Lung (tissue), 11 donors: ENCODE measurements at regions not wholly inside any gene's neighbourhood (a gene's known extent, or its start where the extent isn't known, plus 50 kb on each side); places are given as distances from the start of the nearest gene placed in this dataset.

Source experiments
- ATAC-seq: fragments of 200-7000 bp; cut with Tn5 transposase; one replicate; pipeline ENCODE4 v1.9.1; 2020; ENCODE audit warnings: moderate number of reproducible peaks; ENCODE audit not compliant: insufficient read depth, low FRiP score
- DNase-seq, 3 donors: peaks; one replicate each; pipeline ENCODE4 v3.0.0-alpha.2; 2013 to 2017
- H3K27ac ChIP-seq, 2 donors: one replicate each; pipeline ENCODE4 v1.5.1; 2013; ENCODE audit warnings: mild to moderate bottlenecking in 2 of 2, moderate library complexity in 2 of 2, control low read depth in 1 of 2, inconsistent platforms in 1 of 2, low read depth in 1 of 2, low read length in 1 of 2
- H3K27me3 ChIP-seq, 3 donors: one replicate each; pipeline ENCODE4 v1.5.1; 2013; ENCODE audit warnings: low read length in 2 of 3; ENCODE audit not compliant: control insufficient read depth in 3 of 3, insufficient read depth in 3 of 3
- H3K36me3 ChIP-seq, 4 donors: one replicate each; pipeline ENCODE4 v1.5.1; 2013; ENCODE audit warnings: low read length in 4 of 4, mild to moderate bottlenecking in 1 of 4, moderate library complexity in 1 of 4; ENCODE audit not compliant: control insufficient read depth in 4 of 4, insufficient read depth in 4 of 4
- H3K4me1 ChIP-seq, 5 donors: one replicate each; pipeline ENCODE4 v1.5.1; 2013; ENCODE audit warnings: low read length in 5 of 5, mild to moderate bottlenecking in 2 of 5, moderate library complexity in 1 of 5; ENCODE audit not compliant: control insufficient read depth in 5 of 5, insufficient read depth in 5 of 5
- H3K4me3 ChIP-seq: one replicate; pipeline ENCODE4 v1.5.1; 2013; ENCODE audit warnings: mild to moderate bottlenecking, control low read depth, moderate library complexity
- H3K9ac ChIP-seq, 2 donors: one replicate each; pipeline ENCODE4 v1.5.1; 2013; ENCODE audit warnings: low read length in 2 of 2, control low read depth in 1 of 2; ENCODE audit not compliant: insufficient read depth in 1 of 2
- H3K9me3 ChIP-seq, 4 donors: one replicate each; pipeline ENCODE4 v1.5.1; 2013; ENCODE audit warnings: low read length in 3 of 4, mild to moderate bottlenecking in 1 of 4, moderate library complexity in 1 of 4; ENCODE audit not compliant: control insufficient read depth in 4 of 4, insufficient read depth in 3 of 4
- WGBS, 2 donors: extraction: QIAGEN DNeasy Blood & Tissue Kit; methylation state at CpG; one replicate each; pipeline ENCODE4 v1.1.7; 2013; 5-methylcytosine and 5-hydroxymethylcytosine counted together
- TF ChIP-seq, protein P1 (sequence below): IDR thresholded peaks from 2 replicates; pipeline ENCODE4 v1.5.1; 2012; ENCODE audit warnings: mild to moderate bottlenecking; ENCODE audit errors: control extremely low read depth, extremely low read depth
- donor health status: control.
- donor health status: control.
- donor health status: Bipolar disorder and iron deficiency.
- donor health status: healthy.
- donor health status: DM: yes; HTN: yes; CAD: no.

DNA sequence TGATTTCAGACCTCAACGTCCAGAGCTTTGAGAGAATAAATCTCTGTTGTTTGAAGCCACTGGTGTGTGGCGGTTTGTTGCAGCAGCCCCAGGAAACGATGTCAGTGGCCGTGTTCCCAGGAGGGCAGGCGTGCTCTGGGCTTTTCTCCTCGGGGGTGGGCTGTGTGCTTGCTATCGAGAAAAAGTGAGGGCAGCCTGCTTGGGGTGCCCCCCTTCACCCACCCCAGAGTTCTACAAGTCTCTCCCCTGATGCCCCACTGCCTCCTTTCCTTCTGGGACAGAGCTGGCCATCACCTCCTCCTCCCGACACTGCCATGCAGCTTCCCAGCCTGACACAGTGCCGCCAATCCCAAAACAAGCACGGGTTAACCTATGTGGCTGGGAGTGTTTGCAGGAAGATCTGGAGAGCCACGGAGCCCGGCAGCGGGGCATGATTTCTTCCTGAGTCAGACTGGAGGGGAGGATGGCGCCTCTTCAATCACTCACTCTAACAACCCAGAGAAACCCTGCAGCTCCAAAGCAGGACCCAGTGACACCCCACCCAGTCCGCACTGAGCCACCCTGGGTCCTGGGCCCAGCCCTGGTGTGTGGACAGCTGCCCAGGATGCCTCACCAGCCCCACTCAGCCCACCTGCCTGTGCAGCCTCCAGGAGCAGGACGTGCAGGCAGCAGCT is 213.7 kb upstream of the RAB6C start:
- WGBS, 2 donors, result 43 to 56% methylated on average over 16 of the region's 16 CpGs
- H3K27ac ChIP-seq, result no peak overlapping the region

DNA sequence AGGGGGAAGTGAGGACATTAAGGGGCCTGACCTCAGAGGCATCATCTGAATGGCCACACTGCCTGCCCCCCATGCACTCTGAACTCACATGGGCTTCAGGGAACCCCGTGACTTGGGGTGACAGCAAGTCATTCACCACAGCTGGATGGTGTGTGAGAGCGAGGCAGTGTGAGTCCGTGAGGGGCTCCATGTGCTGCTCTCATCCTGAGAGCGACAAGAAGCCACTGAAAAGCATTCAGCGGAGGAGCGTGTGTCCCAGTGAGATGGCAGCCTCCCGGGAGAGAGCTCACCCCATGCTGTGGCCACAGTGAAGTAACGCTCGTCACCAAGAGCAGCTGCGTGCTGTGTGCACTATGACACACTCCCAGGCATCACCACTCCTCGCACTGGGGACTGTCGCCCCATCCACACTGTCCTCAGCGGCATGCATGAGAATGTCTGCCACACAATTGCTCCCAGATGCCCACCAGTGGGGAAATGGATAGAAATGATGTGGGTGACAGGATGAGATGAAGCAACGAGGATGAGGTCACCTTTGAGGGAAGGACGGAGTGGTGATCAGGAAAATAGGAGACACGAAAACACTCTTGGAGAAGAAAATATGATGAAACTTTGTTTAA is 213.0 kb upstream of the RAB6C start:
- 78 to 89% methylated on average over 16 of the region's 16 CpGs for WGBS, 2 donors
- Histone ChIP-seq H3K4me3 (no peak overlapping the region), H3K36me3 (no peaks in the 10 kb centered on the region), H3K27ac (no peak overlapping the region), H3K9me3 (peaks cover 0 to 2% (median 0%) of the 10 kb centered on the region in 4 donors), H3K9ac (no peak overlapping the region), H3K27me3 (no peaks in the 10 kb centered on the region), H3K4me1 (no peaks in the 10 kb centered on the region)
- TF ChIP-seq, protein P1, sequence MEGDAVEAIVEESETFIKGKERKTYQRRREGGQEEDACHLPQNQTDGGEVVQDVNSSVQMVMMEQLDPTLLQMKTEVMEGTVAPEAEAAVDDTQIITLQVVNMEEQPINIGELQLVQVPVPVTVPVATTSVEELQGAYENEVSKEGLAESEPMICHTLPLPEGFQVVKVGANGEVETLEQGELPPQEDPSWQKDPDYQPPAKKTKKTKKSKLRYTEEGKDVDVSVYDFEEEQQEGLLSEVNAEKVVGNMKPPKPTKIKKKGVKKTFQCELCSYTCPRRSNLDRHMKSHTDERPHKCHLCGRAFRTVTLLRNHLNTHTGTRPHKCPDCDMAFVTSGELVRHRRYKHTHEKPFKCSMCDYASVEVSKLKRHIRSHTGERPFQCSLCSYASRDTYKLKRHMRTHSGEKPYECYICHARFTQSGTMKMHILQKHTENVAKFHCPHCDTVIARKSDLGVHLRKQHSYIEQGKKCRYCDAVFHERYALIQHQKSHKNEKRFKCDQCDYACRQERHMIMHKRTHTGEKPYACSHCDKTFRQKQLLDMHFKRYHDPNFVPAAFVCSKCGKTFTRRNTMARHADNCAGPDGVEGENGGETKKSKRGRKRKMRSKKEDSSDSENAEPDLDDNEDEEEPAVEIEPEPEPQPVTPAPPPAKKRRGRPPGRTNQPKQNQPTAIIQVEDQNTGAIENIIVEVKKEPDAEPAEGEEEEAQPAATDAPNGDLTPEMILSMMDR, result no peak
- ATAC-seq, result no peak
- DNase-seq, result no peak

More for the DNA sequence above, 213.7 kb upstream of the RAB6C start:
- H3K9me3 ChIP-seq, result peaks cover 0 to 2% (median 0%) of the 10 kb centered on the region in 4 donors
- no peaks in the 10 kb centered on the region for H3K27me3 ChIP-seq
- TF ChIP-seq, protein P1, result no peak
- no peaks in the 10 kb centered on the region for H3K4me1 ChIP-seq
- DNase-seq, result no peak
- ATAC-seq, result no peak
- H3K4me3 ChIP-seq, result no peak overlapping the region
- H3K9ac ChIP-seq, result no peak overlapping the region
- no peaks in the 10 kb centered on the region for H3K36me3 ChIP-seq

DNA sequence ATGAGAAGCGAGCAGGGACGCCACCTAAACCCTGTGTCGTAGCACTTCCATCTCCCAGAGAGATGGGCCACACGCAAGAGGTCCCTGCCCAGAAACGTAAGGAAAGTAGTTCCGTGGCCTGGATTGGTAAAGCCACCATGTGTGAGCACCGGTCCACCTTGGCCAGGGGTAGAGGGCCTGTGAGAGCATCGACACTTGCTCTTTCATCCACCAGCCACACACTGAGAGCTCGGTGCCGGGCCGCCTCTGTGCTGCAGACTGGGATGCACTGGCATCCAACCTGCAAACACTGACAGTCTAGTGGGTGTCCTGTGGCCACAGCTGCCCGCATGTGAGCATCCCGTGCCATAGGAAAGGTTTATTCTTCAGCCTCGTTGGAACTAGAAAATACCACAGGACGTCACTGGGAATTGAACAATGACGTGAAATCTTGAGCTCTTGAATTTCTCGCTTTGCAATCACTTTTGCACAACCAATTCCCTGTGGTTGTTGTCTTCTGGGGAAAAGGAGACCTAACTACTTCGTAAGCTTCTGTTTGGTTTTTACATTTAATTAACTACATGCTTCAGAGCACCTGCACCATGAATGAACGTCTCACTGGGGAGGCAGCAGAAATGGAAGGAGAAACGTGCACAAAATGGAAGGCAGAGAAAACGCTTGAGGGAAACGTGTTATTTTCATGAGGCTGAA is 212.0 kb upstream of the RAB6C start:
- Histone ChIP-seq H3K4me3 (no peak overlapping the region), H3K36me3 (no peaks in the 10 kb centered on the region), H3K9ac (no peak overlapping the region), H3K27ac (no peak overlapping the region), H3K27me3 (no peaks in the 10 kb centered on the region), H3K4me1 (no peaks in the 10 kb centered on the region), H3K9me3 (peaks cover 0 to 2% (median 0%) of the 10 kb centered on the region in 4 donors)
- no peak for ATAC-seq
- TF ChIP-seq, protein P1, result no peak
- WGBS, 2 donors, result 85 to 90% methylated on average over 22 of the region's 22 CpGs
- no peak for DNase-seq
